Cardiac fibroblast (primary cell): ENCODE measurements at regions not wholly inside any gene's neighbourhood (a gene's known extent, or its start where the extent isn't known, plus 50 kb on each side); places are given as distances from the start of the nearest gene placed in this dataset.

Experiments used
- DNase-seq, 2 donors: peaks; one replicate each; pipeline versions ENCODE4 v3.0.0 to v3.0.0-alpha.2; 2010; ENCODE audit warnings: low read depth in 2 of 2
- H3K4me3 ChIP-seq, 2 donors: replicated peaks in 1 of 2; 1 replicate in 1 of 2; 2 replicates in 1 of 2; pipeline ENCODE4 v1.5.1; 2011; ENCODE audit warnings: low read depth in 2 of 2, low read length in 2 of 2, mild to moderate bottlenecking in 2 of 2, moderate library complexity in 1 of 2
- TF ChIP-seq, protein P1 (sequence below): IDR thresholded peaks from one replicate; pipeline ENCODE4 v1.5.1; 2011; ENCODE audit warnings: low read depth, mild to moderate bottlenecking, low read length, inconsistent platforms

DNA sequence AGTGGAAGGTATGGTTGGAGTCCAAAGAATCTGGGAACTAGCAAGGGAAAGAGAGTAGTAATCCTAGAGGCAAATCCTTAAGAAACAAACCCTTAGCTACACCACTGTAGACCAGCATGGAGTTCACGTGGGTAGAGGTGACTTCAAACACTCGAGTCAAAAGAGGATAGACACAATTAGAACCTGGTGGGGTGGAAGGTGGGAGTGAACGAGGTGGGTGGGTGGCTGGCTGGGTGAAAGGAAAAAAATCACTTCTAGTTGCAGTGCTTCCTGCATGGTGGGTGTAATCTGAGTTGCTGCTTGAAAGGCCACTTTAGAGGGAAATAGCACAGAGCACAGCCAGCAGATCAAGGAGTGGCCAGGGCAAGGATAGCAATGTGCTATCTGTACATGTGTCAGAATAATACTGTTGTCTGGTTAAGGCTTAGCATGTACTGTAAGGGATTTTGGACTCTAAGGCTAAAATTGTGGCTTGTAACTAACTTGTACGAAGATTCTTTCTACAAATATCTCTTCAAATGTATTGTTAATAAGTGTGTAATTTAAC is 356.2 kb downstream of the GRIA2 start:
- TF ChIP-seq, protein P1, sequence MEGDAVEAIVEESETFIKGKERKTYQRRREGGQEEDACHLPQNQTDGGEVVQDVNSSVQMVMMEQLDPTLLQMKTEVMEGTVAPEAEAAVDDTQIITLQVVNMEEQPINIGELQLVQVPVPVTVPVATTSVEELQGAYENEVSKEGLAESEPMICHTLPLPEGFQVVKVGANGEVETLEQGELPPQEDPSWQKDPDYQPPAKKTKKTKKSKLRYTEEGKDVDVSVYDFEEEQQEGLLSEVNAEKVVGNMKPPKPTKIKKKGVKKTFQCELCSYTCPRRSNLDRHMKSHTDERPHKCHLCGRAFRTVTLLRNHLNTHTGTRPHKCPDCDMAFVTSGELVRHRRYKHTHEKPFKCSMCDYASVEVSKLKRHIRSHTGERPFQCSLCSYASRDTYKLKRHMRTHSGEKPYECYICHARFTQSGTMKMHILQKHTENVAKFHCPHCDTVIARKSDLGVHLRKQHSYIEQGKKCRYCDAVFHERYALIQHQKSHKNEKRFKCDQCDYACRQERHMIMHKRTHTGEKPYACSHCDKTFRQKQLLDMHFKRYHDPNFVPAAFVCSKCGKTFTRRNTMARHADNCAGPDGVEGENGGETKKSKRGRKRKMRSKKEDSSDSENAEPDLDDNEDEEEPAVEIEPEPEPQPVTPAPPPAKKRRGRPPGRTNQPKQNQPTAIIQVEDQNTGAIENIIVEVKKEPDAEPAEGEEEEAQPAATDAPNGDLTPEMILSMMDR, result no peak
- no peak for DNase-seq
- H3K4me3 ChIP-seq, result no peak overlapping the region

DNA sequence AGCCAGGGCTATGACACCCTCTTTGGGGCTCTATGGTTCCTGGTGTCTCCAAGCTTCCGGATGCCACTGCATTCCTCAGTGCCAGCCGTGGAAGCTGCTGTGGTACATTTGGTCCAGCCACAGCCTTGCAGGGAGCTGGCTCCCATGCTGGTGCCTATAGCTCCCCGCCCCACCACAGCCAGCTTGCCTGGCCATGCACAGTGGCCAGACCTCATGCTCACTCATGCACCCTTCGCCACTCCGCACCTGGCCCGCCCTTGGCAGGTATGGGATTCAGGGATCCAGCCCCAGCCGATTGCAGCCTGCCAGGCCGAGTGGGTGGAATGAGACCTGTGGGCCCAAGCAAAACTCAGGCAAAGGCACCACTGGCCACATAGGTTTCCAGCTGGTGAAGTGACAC is 354.8 kb downstream of the GRIA2 start:
- DNase-seq, result no peak
- H3K4me3 ChIP-seq, result no peak overlapping the region
- TF ChIP-seq, protein P1, result no peak

GRCh38 chr4:157574606-157575005 is 354.1 kb downstream of the GRIA2 start:
- no peak overlapping the region for H3K4me3 ChIP-seq
- DNase-seq, result no peak
- TF ChIP-seq, protein P1, result no peak

- H3K4me3 ChIP-seq, result no peak overlapping the region
- no peak for DNase-seq
- TF ChIP-seq, protein P1, result no peak
These were observed 352.4 kb downstream of the GRIA2 start for GRCh38 chr4:157572951-157573350.

DNA sequence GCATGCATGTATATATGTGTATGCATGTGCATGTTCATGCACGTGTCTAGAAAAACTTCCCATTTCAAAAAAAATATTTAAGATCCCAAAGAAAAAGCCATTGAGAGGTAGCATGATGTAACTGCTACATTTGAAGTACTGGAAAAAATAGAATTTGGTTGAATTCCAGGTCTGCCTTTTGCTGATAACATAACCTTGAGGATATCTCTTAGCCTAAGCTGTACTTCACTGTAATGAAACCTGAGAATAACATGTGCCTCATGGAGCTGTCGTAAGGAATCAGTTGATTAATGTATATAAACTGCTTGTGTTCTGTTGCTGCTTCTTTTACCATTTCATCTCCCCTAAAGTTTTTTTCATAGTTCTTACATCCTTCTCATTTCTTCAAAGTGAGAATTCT is 351.8 kb downstream of the GRIA2 start:
- no peak overlapping the region for H3K4me3 ChIP-seq
- no peak for DNase-seq
- TF ChIP-seq, protein P1, result no peak

- TF ChIP-seq, protein P1, result no peak
- no peak overlapping the region for H3K4me3 ChIP-seq
- no peak for DNase-seq
These were observed 344.2 kb downstream of the GRIA2 start for GRCh38 chr4:157564771-157565170.

DNA sequence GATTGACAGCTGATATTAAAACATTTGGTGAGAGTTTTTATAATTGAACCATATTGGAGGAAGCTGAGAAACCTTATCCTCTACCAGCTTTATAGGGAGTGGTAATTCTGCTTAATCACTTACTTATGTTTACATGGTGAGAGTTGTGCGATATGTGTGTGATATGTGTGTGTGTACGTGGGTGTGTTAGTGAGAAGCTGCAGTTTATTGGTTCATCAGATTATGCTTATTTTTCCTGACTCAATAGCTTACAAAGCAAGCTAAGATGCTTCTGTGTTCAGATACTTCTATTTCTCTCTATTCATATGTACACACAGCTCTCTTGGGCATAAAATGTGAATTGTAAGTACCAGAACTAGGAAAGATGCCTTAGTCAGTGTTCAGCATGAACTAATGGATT is 343.7 kb downstream of the GRIA2 start:
- TF ChIP-seq, protein P1, result no peak
- no peak overlapping the region for H3K4me3 ChIP-seq
- no peak for DNase-seq
